ENCODE measurements at regions not wholly inside any gene's neighbourhood (a gene's known extent, or its start where the extent isn't known, plus 50 kb on each side); places are given as distances from the start of the nearest gene placed in this dataset.

GRCh38 chr14:84446250-84446649, 1083.7 kb upstream of the FLRT2 start:
- H3K4me3 Mint-ChIP-seq = no peak overlapping the region

More at GRCh38 chr14:84446250-84446649, 1083.7 kb upstream of the FLRT2 start:
- Mint-ChIP-seq H3K27me3 (ENCODE audit: insufficient read depth, low read depth, poor library complexity) (no peaks in the 10 kb centered on the region), H3K9me3 (no peaks in the 10 kb centered on the region), H3K27ac (no peak overlapping the region), H3K36me3 (ENCODE audit: low read depth) (no peaks in the 10 kb centered on the region), H3K4me1 (peaks cover 24% of the 10 kb centered on the region)
- no peak for TF ChIP-seq ZNF462 (CRISPR knock-in tag; IDR thresholded peaks at IDR 0.05)
- no peak for TF ChIP-seq ZNF331 (CRISPR knock-in tag; IDR thresholded peaks at IDR 0.05; ENCODE audit: low read depth)
- TF ChIP-seq CTCF (conservative IDR thresholded peaks at IDR 0.05; ENCODE audit: low read depth in 2 of 2) = no peak
- TF ChIP-seq POLR2AphosphoS5 (IDR thresholded peaks at IDR 0.05; ENCODE audit: low read depth) = no peak
- TF ChIP-seq EZH2 (IDR thresholded peaks at IDR 0.05; ENCODE audit: low read depth, unreplicated experiment) = no peak
- TF ChIP-seq CREB1 (CRISPR knock-in tag; IDR thresholded peaks at IDR 0.05; ENCODE audit: low read depth) = no peak
- no peak for TF ChIP-seq NANOG (IDR thresholded peaks at IDR 0.05; ENCODE audit: borderline replicate concordance)
- TF ChIP-seq STAT1 (IDR thresholded peaks at IDR 0.05; ENCODE audit: unreplicated experiment) = no peak
- no peak for TF ChIP-seq ETS1 (IDR thresholded peaks at IDR 0.05)
- no peak for TF ChIP-seq ZNF114 (CRISPR knock-in tag; IDR thresholded peaks at IDR 0.05)
- TF ChIP-seq REST (IDR thresholded peaks at IDR 0.05; ENCODE audit: unreplicated experiment) = no peak
- TF ChIP-seq EZH2phosphoT487 (IDR thresholded peaks at IDR 0.05; ENCODE audit: unreplicated experiment) = no peak
- TF ChIP-seq JUNB (IDR thresholded peaks at IDR 0.05; ENCODE audit: unreplicated experiment) = no peak
- Histone ChIP-seq H3K79me2 (replicated peaks; ENCODE audit: insufficient read depth) (no peaks in the 10 kb centered on the region), H3K9me2 (ENCODE audit: insufficient read depth) (no peaks in the 10 kb centered on the region), H3K36me3 (ENCODE audit: insufficient read depth) (no peaks in the 10 kb centered on the region), H2AFZ (no peak overlapping the region; the same call in 1 of the 2 replicates), H3K4me2 (no peak overlapping the region), H3K27ac (ENCODE audit: low read depth) (no peak overlapping the region), H3K27me3 (ENCODE audit: insufficient read depth) (no peaks in the 10 kb centered on the region), H3K4me1 (ENCODE audit: insufficient read depth) (peaks cover 12% of the 10 kb centered on the region), H3F3A (replicated peaks; ENCODE audit: low read depth) (no peaks in the 10 kb centered on the region), H3K4me3 (no peak overlapping the region), H4K20me1 (replicated peaks; ENCODE audit: insufficient read depth) (no peaks in the 10 kb centered on the region)
- DNase-seq (ENCODE audit: low spot score) = no peak
- no peak for ATAC-seq

Measured in GM23338 (cell line).